Right lobe of liver (tissue), 6 donors: ENCODE measurements at regions not wholly inside any gene's neighbourhood (a gene's known extent, or its start where the extent isn't known, plus 50 kb on each side); places are given as distances from the start of the nearest gene placed in this dataset.

Experiments used
- ATAC-seq, 4 donors: fragments of 200-7000 bp; cut with Tn5 transposase; one replicate each; pipeline ENCODE4 v1.9.1; 2020; ENCODE audit warnings: mild to moderate bottlenecking in 4 of 4, moderate library complexity in 4 of 4
- DNase-seq, 3 donors: peaks; one replicate each; pipeline ENCODE4 v3.0.0-alpha.2; 2020
- H3K27ac ChIP-seq, 3 donors: fragments of 200-600 bp; one replicate each; pipeline ENCODE4 v1.8.0; 2022
- H3K27me3 ChIP-seq, 2 donors: fragments of 200-600 bp; one replicate each; pipeline ENCODE4 v1.8.0; 2022
- H3K36me3 ChIP-seq, 4 donors: fragments of 200-600 bp; sonication (generic) in 1 of 4; one replicate each; pipeline versions ENCODE4 v1.5.1 to v1.8.0; 2017 to 2022; ENCODE audit warnings: control low read depth in 1 of 4
- H3K4me1 ChIP-seq, 4 donors: fragments of 200-600 bp; sonication (generic) in 1 of 4; one replicate each; pipeline versions ENCODE4 v1.5.1 to v1.8.0; 2017 to 2022; ENCODE audit warnings: control low read depth in 1 of 4
- H3K4me3 ChIP-seq, 3 donors: fragments of 200-600 bp; one replicate each; pipeline ENCODE4 v1.8.0; 2022
- H3K9me3 ChIP-seq, 4 donors: fragments of 200-600 bp; sonication (generic) in 1 of 4; one replicate each; pipeline versions ENCODE4 v1.5.1 to v1.8.0; 2017 to 2022; ENCODE audit warnings: control low read depth in 1 of 4
- CTCF ChIP-seq, 4 donors: fragments of 200-600 bp in 3 of 4; fragments of 450-650 bp in 1 of 4; IDR thresholded peaks; one replicate each; pipeline versions ENCODE4 v1.5.1 to v1.8.0; 2016 to 2022; ENCODE audit warnings: antibody characterized with exemption in 4 of 4, mild to moderate bottlenecking in 2 of 4
- POLR2A ChIP-seq: fragments of 450-650 bp; IDR thresholded peaks from one replicate; pipeline ENCODE4 v1.6.1; 2017; ENCODE audit warnings: antibody characterized with exemption, mild to moderate bottlenecking
- WGBS: methylation state at CpG from one replicate; pipeline ENCODE4 v1.1.6; 2018; ENCODE audit warnings: low coverage, low lambda C conversion rate; ENCODE audit not compliant: insufficient coverage; ENCODE audit errors: missing lambda C conversion rate; 5-methylcytosine and 5-hydroxymethylcytosine counted together
- intact Hi-C, 2 donors: fragments of 100-400 bp; cut with DNase I; formaldehyde crosslinking; loops; one replicate each; pipeline versions ENCODE4 v1.11.2 to v1.14.1; 2022
- donor health status: DM: no; HTN: yes; CAD: no.
- donor health status: DM: no; HTN: no; CAD: no.
- donor health status: DM: no; HTN: no; CAD: no.
- donor health status: DM: no; HTN: yes; CAD: no.
- donor health status: DM: no; HTN: yes; CAD: no.

GRCh38 chr3:106380232-106380631, 511.4 kb upstream of the CBLB start:
- intact Hi-C loops: no loop called here
- H3K27me3 ChIP-seq: no peaks in the 10 kb centered on the region
- no peaks in the 10 kb centered on the region for H3K4me1 ChIP-seq
- H3K36me3 ChIP-seq: no peaks in the 10 kb centered on the region
- no peak overlapping the region for H3K4me3 ChIP-seq
- TF ChIP-seq POLR2A (no peak), CTCF (IDR thresholded peaks at IDR 0.05) (no peak)
- no peaks in the 10 kb centered on the region for H3K9me3 ChIP-seq
- ATAC-seq (no peak), DNase-seq (no peak)
- WGBS: 56% methylated on average over 1 of the region's 1 CpG
- no peak overlapping the region for H3K27ac ChIP-seq

DNA sequence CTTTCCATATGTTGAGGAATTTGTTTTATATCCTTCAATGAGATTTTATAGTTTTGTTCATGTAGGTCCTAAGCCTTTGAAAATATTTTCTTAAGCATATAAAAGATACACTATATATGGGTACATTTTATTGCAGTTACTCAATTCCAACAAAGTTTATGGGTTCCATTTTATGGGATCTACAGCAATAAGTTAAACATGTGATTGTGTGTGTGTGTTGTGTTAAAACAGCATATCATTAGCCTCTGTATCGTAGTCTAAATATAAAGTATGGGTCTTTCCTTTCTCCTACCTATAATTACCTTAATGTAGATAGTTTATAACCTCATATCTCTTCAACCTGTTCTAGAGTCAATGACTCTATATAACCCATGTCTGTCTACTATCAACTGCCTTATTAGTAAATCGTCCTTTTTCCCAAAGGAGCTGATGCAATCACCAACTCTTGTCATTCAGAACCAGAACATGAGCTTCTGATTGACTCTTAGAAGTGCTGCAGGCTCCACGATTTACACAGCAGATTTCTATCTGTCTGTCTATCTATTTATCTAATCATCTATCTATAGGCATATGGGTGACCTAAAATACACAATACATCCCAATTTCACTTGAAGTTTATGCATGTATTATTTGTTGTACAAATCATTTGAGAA, 512.6 kb upstream of the CBLB start:
- intact Hi-C loops: no loop called here
- 46% methylated on average over 3 of the region's 3 CpGs for WGBS

GRCh38 chr3:106381939-106382335, 513.1 kb upstream of the CBLB start:
- no peaks in the 10 kb centered on the region for H3K27me3 ChIP-seq
- DNase-seq: no peak
- H3K36me3 ChIP-seq: no peaks in the 10 kb centered on the region
- ATAC-seq: no peak
- H3K27ac ChIP-seq: no peak overlapping the region
- intact Hi-C loops: no loop called here
- H3K9me3 ChIP-seq: no peaks in the 10 kb centered on the region
- no peak overlapping the region for H3K4me3 ChIP-seq
- H3K4me1 ChIP-seq: no peaks in the 10 kb centered on the region
- no peak for TF ChIP-seq CTCF (IDR thresholded peaks at IDR 0.05)
- no peak for TF ChIP-seq POLR2A

More for the DNA sequence above, 512.6 kb upstream of the CBLB start:
- Histone ChIP-seq H3K36me3 (no peaks in the 10 kb centered on the region), H3K27me3 (no peaks in the 10 kb centered on the region), H3K27ac (no peak overlapping the region), H3K4me3 (no peak overlapping the region), H3K9me3 (no peaks in the 10 kb centered on the region), H3K4me1 (no peaks in the 10 kb centered on the region)
- ATAC-seq: no peak
- no peak for DNase-seq
- no peak for TF ChIP-seq CTCF (IDR thresholded peaks at IDR 0.05)
- no peak for TF ChIP-seq POLR2A

DNA sequence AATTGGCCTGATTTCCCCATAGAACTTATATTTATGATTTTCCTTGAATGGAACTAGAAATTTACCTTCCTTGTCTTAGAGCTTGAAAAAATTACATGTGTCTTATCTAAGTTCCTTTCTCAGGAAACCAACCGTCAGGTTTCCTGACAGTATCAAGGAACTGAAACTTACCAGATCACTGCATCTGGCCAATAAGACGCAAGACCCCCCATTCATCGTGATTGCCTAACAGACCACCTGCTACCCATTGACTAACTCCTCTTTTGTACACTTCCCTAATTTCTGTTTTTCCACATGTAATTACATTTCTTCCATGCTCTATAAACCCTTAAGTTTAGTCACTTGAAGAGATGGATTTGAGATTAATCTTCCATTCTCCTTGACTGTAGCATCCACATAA, 517.2 kb upstream of the CBLB start:
- H3K9me3 ChIP-seq: no peaks in the 10 kb centered on the region
- H3K27me3 ChIP-seq: no peaks in the 10 kb centered on the region
- ATAC-seq (no peak), DNase-seq (no peak)
- WGBS: 33% methylated on average over 3 of the region's 3 CpGs
- H3K27ac ChIP-seq: no peak overlapping the region
- H3K4me1 ChIP-seq: no peaks in the 10 kb centered on the region
- H3K4me3 ChIP-seq: no peak overlapping the region
- H3K36me3 ChIP-seq: no peaks in the 10 kb centered on the region
- intact Hi-C loops: no loop called here
- TF ChIP-seq CTCF (IDR thresholded peaks at IDR 0.05): no peak
- no peak for TF ChIP-seq POLR2A

GRCh38 chr3:106392915-106393314, 524.1 kb upstream of the CBLB start:
- Histone ChIP-seq H3K9me3 (no peaks in the 10 kb centered on the region), H3K27me3 (no peaks in the 10 kb centered on the region), H3K36me3 (no peaks in the 10 kb centered on the region), H3K4me1 (no peaks in the 10 kb centered on the region), H3K27ac (no peak overlapping the region), H3K4me3 (no peak overlapping the region)
- TF ChIP-seq POLR2A (no peak), CTCF (IDR thresholded peaks at IDR 0.05) (no peak)
- DNase-seq: no peak
- no peak for ATAC-seq
- intact Hi-C loops: no loop called here
- 57% methylated on average over 1 of the region's 1 CpG for WGBS
